Activated T-cell treated with anti-CD3 and anti-CD28 coated beads, Interleukin-2, amount 50 U/mL, for 1 hour (primary cell): ENCODE measurements at regions not wholly inside any gene's neighbourhood (a gene's known extent, or its start where the extent isn't known, plus 50 kb on each side); places are given as distances from the start of the nearest gene placed in this dataset.

Experiments
- DNase-seq: peaks from one replicate; pipeline ENCODE4 v3.0.0-alpha.2; 2020

- no peak for DNase-seq
Observed at GRCh38 chr13:111541752-111542529, 221.5 kb downstream of the TEX29 start.

- no peak for DNase-seq
Observed at GRCh38 chr13:111542530-111543341, 222.3 kb downstream of the TEX29 start.

- no peak for DNase-seq
Observed at GRCh38 chr13:111546921-111547675, 226.7 kb downstream of the TEX29 start.

GRCh38 chr13:111547726-111548273 is 227.4 kb downstream of the TEX29 start:
- DNase-seq = no peak

- DNase-seq = no peak
Observed at GRCh38 chr13:111548301-111548700, 227.9 kb downstream of the TEX29 start.

- no peak for DNase-seq
Observed at GRCh38 chr13:111548805-111549204, 228.4 kb downstream of the TEX29 start.

GRCh38 chr13:111549464-111549863 is 229.0 kb downstream of the TEX29 start:
- DNase-seq = no peak

GRCh38 chr13:111550062-111550461 is 229.6 kb downstream of the TEX29 start:
- DNase-seq = no peak

- no peak for DNase-seq
Observed at GRCh38 chr13:111551204-111551820, 230.9 kb downstream of the TEX29 start.

- DNase-seq = no peak
Observed at GRCh38 chr13:111552891-111553655, 232.6 kb downstream of the TEX29 start.

GRCh38 chr13:111554539-111555267 is 234.3 kb downstream of the TEX29 start:
- DNase-seq = no peak

- no peak for DNase-seq
Observed at GRCh38 chr13:111555268-111555808, 234.9 kb downstream of the TEX29 start.

- DNase-seq = no peak
Observed at GRCh38 chr13:111555903-111556302, 235.5 kb downstream of the TEX29 start.

- no peak for DNase-seq
Observed at GRCh38 chr13:111556496-111556895, 236.1 kb downstream of the TEX29 start.

- DNase-seq = no peak
Observed at GRCh38 chr13:111557921-111558699, 237.7 kb downstream of the TEX29 start.

- DNase-seq = no peak
Observed at GRCh38 chr13:111558700-111559088, 238.3 kb downstream of the TEX29 start.

GRCh38 chr13:111559612-111560403 is 239.4 kb downstream of the TEX29 start:
- no peak for DNase-seq

GRCh38 chr13:111561091-111561781 is 240.8 kb downstream of the TEX29 start:
- no peak for DNase-seq

GRCh38 chr13:111562716-111563115 is 242.3 kb downstream of the TEX29 start:
- no peak for DNase-seq
